ENCODE measurements at regions not wholly inside any gene's neighbourhood (a gene's known extent, or its start where the extent isn't known, plus 50 kb on each side); places are given as distances from the start of the nearest gene placed in this dataset.

- TF ChIP-seq POLR2AphosphoS5 (IDR thresholded peaks at IDR 0.05; ENCODE audit: low read depth, low read length): no peak
- TF ChIP-seq, protein P1, sequence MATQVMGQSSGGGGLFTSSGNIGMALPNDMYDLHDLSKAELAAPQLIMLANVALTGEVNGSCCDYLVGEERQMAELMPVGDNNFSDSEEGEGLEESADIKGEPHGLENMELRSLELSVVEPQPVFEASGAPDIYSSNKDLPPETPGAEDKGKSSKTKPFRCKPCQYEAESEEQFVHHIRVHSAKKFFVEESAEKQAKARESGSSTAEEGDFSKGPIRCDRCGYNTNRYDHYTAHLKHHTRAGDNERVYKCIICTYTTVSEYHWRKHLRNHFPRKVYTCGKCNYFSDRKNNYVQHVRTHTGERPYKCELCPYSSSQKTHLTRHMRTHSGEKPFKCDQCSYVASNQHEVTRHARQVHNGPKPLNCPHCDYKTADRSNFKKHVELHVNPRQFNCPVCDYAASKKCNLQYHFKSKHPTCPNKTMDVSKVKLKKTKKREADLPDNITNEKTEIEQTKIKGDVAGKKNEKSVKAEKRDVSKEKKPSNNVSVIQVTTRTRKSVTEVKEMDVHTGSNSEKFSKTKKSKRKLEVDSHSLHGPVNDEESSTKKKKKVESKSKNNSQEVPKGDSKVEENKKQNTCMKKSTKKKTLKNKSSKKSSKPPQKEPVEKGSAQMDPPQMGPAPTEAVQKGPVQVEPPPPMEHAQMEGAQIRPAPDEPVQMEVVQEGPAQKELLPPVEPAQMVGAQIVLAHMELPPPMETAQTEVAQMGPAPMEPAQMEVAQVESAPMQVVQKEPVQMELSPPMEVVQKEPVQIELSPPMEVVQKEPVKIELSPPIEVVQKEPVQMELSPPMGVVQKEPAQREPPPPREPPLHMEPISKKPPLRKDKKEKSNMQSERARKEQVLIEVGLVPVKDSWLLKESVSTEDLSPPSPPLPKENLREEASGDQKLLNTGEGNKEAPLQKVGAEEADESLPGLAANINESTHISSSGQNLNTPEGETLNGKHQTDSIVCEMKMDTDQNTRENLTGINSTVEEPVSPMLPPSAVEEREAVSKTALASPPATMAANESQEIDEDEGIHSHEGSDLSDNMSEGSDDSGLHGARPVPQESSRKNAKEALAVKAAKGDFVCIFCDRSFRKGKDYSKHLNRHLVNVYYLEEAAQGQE (IDR thresholded peaks at IDR 0.05; ENCODE audit: insufficient read depth in 1 of 2, low read depth in 2 of 2, low read length in 2 of 2): no peak
- TF ChIP-seq TAF1 (IDR thresholded peaks at IDR 0.05; ENCODE audit: borderline replicate concordance, insufficient read depth, low read length): no peak
- TF ChIP-seq FOXP2 (optimal IDR thresholded peaks at IDR 0.05; ENCODE audit: borderline replicate concordance, extremely low read depth, extremely low read length, insufficient read depth): no peak
- no peak for TF ChIP-seq SIN3A (IDR thresholded peaks at IDR 0.05; ENCODE audit: borderline replicate concordance, insufficient read depth, low read length)
Observed at GRCh38 chr11:13134886-13135285, 125.8 kb downstream of the RASSF10 start.

GRCh38 chr11:13135385-13136271, 126.5 kb downstream of the RASSF10 start:
- no peak for TF ChIP-seq SIN3A (IDR thresholded peaks at IDR 0.05; ENCODE audit: borderline replicate concordance, insufficient read depth, low read length)
- TF ChIP-seq FOXP2 (optimal IDR thresholded peaks at IDR 0.05; ENCODE audit: borderline replicate concordance, extremely low read depth, extremely low read length, insufficient read depth): no peak
- TF ChIP-seq TAF1 (IDR thresholded peaks at IDR 0.05; ENCODE audit: borderline replicate concordance, insufficient read depth, low read length): no peak
- TF ChIP-seq, protein P1 (IDR thresholded peaks at IDR 0.05; ENCODE audit: insufficient read depth in 1 of 2, low read depth in 2 of 2, low read length in 2 of 2): no peak
- TF ChIP-seq POLR2AphosphoS5 (IDR thresholded peaks at IDR 0.05; ENCODE audit: low read depth, low read length): no peak

- TF ChIP-seq TAF1 (IDR thresholded peaks at IDR 0.05; ENCODE audit: borderline replicate concordance, insufficient read depth, low read length): no peak
- TF ChIP-seq FOXP2 (optimal IDR thresholded peaks at IDR 0.05; ENCODE audit: borderline replicate concordance, extremely low read depth, extremely low read length, insufficient read depth): no peak
- TF ChIP-seq SIN3A (IDR thresholded peaks at IDR 0.05; ENCODE audit: borderline replicate concordance, insufficient read depth, low read length): no peak
- TF ChIP-seq POLR2AphosphoS5 (IDR thresholded peaks at IDR 0.05; ENCODE audit: low read depth, low read length): no peak
- TF ChIP-seq, protein P1 (IDR thresholded peaks at IDR 0.05; ENCODE audit: insufficient read depth in 1 of 2, low read depth in 2 of 2, low read length in 2 of 2): no peak
Observed at GRCh38 chr11:13136272-13136596, 127.1 kb downstream of the RASSF10 start.

GRCh38 chr11:13137844-13138301, 128.8 kb downstream of the RASSF10 start:
- TF ChIP-seq, protein P1 (IDR thresholded peaks at IDR 0.05; ENCODE audit: insufficient read depth in 1 of 2, low read depth in 2 of 2, low read length in 2 of 2): no peak
- TF ChIP-seq SIN3A (IDR thresholded peaks at IDR 0.05; ENCODE audit: borderline replicate concordance, insufficient read depth, low read length): no peak
- TF ChIP-seq TAF1 (IDR thresholded peaks at IDR 0.05; ENCODE audit: borderline replicate concordance, insufficient read depth, low read length): no peak
- TF ChIP-seq POLR2AphosphoS5 (IDR thresholded peaks at IDR 0.05; ENCODE audit: low read depth, low read length): no peak
- no peak for TF ChIP-seq FOXP2 (optimal IDR thresholded peaks at IDR 0.05; ENCODE audit: borderline replicate concordance, extremely low read depth, extremely low read length, insufficient read depth)
